CD4-positive, alpha-beta T cell (primary cell): ENCODE measurements at regions not wholly inside any gene's neighbourhood (a gene's known extent, or its start where the extent isn't known, plus 50 kb on each side); places are given as distances from the start of the nearest gene placed in this dataset.
"Not testable (repeated sequence)": the region's sequence is repeated elsewhere in the genome, so short reads cannot be mapped to it uniquely, and the experiment has no call there.

Experiments used
- ATAC-seq: fragments of 200-7000 bp; cut with Tn5 transposase; one replicate; pipeline ENCODE4 v1.10.0; 2022; ENCODE audit warnings: mild to moderate bottlenecking; ENCODE audit not compliant: poor library complexity
- CTCF ChIA-PET: fragments of 350-600 bp; sonication (Branson Sonifier 250); formaldehyde crosslinking; loops from one replicate; lab custom pipeline; 2021; ENCODE audit warnings: antibody characterized with exemption, inconsistent platforms; lab: Charles Lee
- POLR2A ChIA-PET: fragments of 350-600 bp; sonication (Branson Sonifier 250); formaldehyde crosslinking; loops from one replicate; lab custom pipeline; 2021; ENCODE audit warnings: antibody characterized with exemption, inconsistent platforms; lab: Charles Lee
- DNase-seq, 14 experiments: peaks; one replicate each; pipeline ENCODE4 v3.0.0-alpha.2; 2013 to 2020; ENCODE audit warnings: mixed read lengths in 2 of 14
- H3K27ac ChIP-seq, 2 donors: one replicate each; pipeline versions ENCODE4 v1.5.1 to v1.7.0; 2013; ENCODE audit warnings: low read length in 2 of 2, low read depth in 1 of 2, mild to moderate bottlenecking in 1 of 2
- H3K27me3 ChIP-seq, 2 experiments: 1 replicate in 1 of 2; 2 replicates in 1 of 2; pipeline versions ENCODE4 v1.6.1 to v1.7.0; 2013; ENCODE audit warnings: low read length in 2 of 2, control low read depth in 1 of 2, mild to moderate bottlenecking in 1 of 2, moderate library complexity in 1 of 2; ENCODE audit not compliant: insufficient read depth in 2 of 2, control insufficient read depth in 1 of 2
- H3K36me3 ChIP-seq: one replicate; pipeline ENCODE4 v1.6.1; 2013; ENCODE audit warnings: low read length, control low read depth; ENCODE audit not compliant: insufficient read depth
- H3K4me1 ChIP-seq: one replicate; pipeline ENCODE4 v1.6.1; 2013; ENCODE audit warnings: low read length, control low read depth; ENCODE audit not compliant: insufficient read depth
- H3K4me3 ChIP-seq: one replicate; pipeline ENCODE4 v1.5.1; 2013; ENCODE audit warnings: mild to moderate bottlenecking, low read length, moderate library complexity
- H3K9me3 ChIP-seq, 2 experiments: 1 replicate in 1 of 2; 2 replicates in 1 of 2; pipeline versions ENCODE4 v1.6.1 to v1.7.0; 2013; ENCODE audit warnings: low read length in 2 of 2, mild to moderate bottlenecking in 2 of 2, control low read depth in 1 of 2, moderate library complexity in 1 of 2; ENCODE audit not compliant: control insufficient read depth in 1 of 2, insufficient read depth in 1 of 2
- H3K27ac Mint-ChIP-seq: one replicate; pipeline ENCODE4 v1.8.0; 2020; ENCODE audit warnings: mixed read lengths
- H3K27me3 Mint-ChIP-seq: one replicate; pipeline ENCODE4 v1.8.0; 2021; ENCODE audit warnings: mixed read lengths
- H3K36me3 Mint-ChIP-seq: one replicate; pipeline ENCODE4 v1.8.0; 2021; ENCODE audit warnings: low read depth, mixed read lengths
- H3K4me1 Mint-ChIP-seq: one replicate; pipeline ENCODE4 v1.8.0; 2021; ENCODE audit warnings: low read depth, mixed read lengths
- H3K4me3 Mint-ChIP-seq: one replicate; pipeline ENCODE4 v1.8.0; 2020; ENCODE audit warnings: mild to moderate bottlenecking, mixed read lengths
- H3K9me3 Mint-ChIP-seq: one replicate; pipeline ENCODE4 v1.8.0; 2020; ENCODE audit warnings: mixed read lengths
- intact Hi-C, 2 experiments: fragments of 100-400 bp; cut with DNase I in 1 of 2; cut with micrococcal nuclease in 1 of 2; formaldehyde crosslinking; loops; one replicate each; pipeline versions ENCODE4 v1.15.1 to v1.9.0; 2023 to 2025; cut with DNase I, micrococcal nuclease
- TF ChIP-seq, protein P1 (sequence below): fragments of 200-600 bp; IDR thresholded peaks from one replicate; pipeline ENCODE4 v1.8.0; 2022; ENCODE audit warnings: antibody characterized with exemption, mild to moderate bottlenecking

DNA sequence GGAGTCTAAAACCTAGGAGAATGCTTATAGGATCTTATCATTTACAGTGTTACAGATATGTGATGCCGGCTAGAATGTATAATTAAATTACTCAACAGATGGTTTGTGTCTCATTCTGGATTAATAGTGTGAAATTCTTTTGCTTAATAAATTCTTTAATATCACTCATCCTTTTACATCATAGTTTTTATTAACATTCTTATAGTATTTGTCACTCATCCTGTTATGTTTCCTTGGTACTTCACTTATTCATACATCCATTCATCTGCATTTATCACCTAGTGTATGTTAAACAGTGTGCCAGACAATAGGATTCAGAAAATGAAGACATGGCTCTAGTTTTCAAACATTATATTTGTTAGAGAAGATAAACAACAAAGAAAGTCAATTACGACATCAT lies 468.7 kb downstream of the FRK start:
- Mint-ChIP-seq H3K36me3 (no peaks in the 10 kb centered on the region), H3K9me3 (peaks cover 6% of the 10 kb centered on the region), H3K27me3 (no peaks in the 10 kb centered on the region), H3K27ac (no peak overlapping the region), H3K4me3 (no peak overlapping the region), H3K4me1 (no peaks in the 10 kb centered on the region)
- no peaks in the 10 kb centered on the region for H3K36me3 ChIP-seq
- TF ChIP-seq, protein P1, sequence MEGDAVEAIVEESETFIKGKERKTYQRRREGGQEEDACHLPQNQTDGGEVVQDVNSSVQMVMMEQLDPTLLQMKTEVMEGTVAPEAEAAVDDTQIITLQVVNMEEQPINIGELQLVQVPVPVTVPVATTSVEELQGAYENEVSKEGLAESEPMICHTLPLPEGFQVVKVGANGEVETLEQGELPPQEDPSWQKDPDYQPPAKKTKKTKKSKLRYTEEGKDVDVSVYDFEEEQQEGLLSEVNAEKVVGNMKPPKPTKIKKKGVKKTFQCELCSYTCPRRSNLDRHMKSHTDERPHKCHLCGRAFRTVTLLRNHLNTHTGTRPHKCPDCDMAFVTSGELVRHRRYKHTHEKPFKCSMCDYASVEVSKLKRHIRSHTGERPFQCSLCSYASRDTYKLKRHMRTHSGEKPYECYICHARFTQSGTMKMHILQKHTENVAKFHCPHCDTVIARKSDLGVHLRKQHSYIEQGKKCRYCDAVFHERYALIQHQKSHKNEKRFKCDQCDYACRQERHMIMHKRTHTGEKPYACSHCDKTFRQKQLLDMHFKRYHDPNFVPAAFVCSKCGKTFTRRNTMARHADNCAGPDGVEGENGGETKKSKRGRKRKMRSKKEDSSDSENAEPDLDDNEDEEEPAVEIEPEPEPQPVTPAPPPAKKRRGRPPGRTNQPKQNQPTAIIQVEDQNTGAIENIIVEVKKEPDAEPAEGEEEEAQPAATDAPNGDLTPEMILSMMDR: no peak
- ATAC-seq: no peak
- ChIA-PET CTCF (no interaction called here), POLR2A (no interaction called here)
- intact Hi-C loops: no loop called here
- H3K4me1 ChIP-seq: no peaks in the 10 kb centered on the region
- H3K4me3 ChIP-seq: no peak overlapping the region
- no peak for DNase-seq
- no peak overlapping the region for H3K27ac ChIP-seq
- peaks cover 0 to 5% of the 10 kb centered on the region in 2 experiments for H3K9me3 ChIP-seq
- H3K27me3 ChIP-seq: no peaks in the 10 kb centered on the region

DNA sequence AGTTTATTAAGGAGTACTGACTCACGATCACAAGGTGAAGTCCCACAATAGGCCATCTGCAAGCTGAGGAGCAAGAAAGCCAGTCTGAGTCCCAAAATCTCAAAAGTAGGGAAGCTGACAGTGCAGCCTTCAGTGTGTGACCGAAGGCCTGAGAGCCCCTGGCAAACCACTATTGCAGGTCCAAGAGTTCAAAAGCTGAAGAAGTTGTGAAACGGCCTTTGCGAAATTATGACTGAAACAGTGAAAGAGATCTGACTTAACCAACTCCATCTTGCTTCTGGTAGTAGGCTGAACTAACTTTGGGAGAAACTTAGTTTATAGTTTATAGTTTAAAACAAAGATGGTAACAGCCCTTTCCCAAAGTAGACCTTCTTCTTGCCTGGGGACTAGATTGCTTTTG lies 471.6 kb downstream of the FRK start:
- H3K9me3 Mint-ChIP-seq, H3K4me3 ChIP-seq, H3K9me3 ChIP-seq, H3K36me3 ChIP-seq, H3K4me1 ChIP-seq, H3K27me3 Mint-ChIP-seq, H3K36me3 Mint-ChIP-seq, H3K4me1 Mint-ChIP-seq, H3K27ac Mint-ChIP-seq, POLR2A ChIA-PET, DNase-seq, H3K4me3 Mint-ChIP-seq, ATAC-seq, H3K27me3 ChIP-seq, CTCF ChIA-PET, H3K27ac ChIP-seq, intact Hi-C loops: not testable (repeated sequence)

GRCh38 chr6:115583290-115583689 lies 477.4 kb downstream of the FRK start:
- TF ChIP-seq, protein P1: no peak
- Mint-ChIP-seq H3K4me3 (no peak overlapping the region), H3K36me3 (no peaks in the 10 kb centered on the region), H3K4me1 (no peaks in the 10 kb centered on the region), H3K9me3 (peaks cover 3% of the 10 kb centered on the region), H3K27ac (no peak overlapping the region), H3K27me3 (no peaks in the 10 kb centered on the region)
- ChIA-PET POLR2A (no interaction called here), CTCF (no interaction called here)
- no peaks in the 10 kb centered on the region for H3K36me3 ChIP-seq
- H3K4me3 ChIP-seq: no peak overlapping the region
- DNase-seq: no peak
- peaks cover 0 to 6% of the 10 kb centered on the region in 2 experiments for H3K9me3 ChIP-seq
- ATAC-seq: no peak
- no peaks in the 10 kb centered on the region for H3K27me3 ChIP-seq
- intact Hi-C loops: no loop called here
- H3K27ac ChIP-seq: no peak overlapping the region
- H3K4me1 ChIP-seq: no peaks in the 10 kb centered on the region

DNA sequence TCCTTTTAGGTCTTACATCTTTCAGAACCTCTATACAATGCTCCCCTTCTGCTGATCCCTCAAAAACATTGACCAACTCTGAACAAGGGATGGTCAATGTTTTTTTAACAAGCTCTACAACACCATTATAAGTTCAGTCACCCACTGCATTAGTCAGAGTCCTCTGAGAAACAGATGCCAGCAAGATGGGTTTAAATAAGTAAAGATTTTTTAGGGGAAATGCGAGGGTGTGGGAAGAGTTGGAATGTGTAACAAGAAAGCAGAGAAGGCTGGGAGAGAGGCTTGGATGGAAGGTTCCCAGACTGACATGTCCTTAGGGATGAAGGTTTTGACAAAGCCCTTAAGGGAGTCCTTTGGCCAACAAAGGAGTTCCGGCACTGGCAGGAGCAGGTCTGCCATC lies 478.3 kb downstream of the FRK start:
- CTCF ChIA-PET: no interaction called here
- no peak for ATAC-seq
- intact Hi-C loops: no loop called here

GRCh38 chr6:115579565-115579964 lies 481.1 kb downstream of the FRK start:
- CTCF ChIA-PET, H3K27ac ChIP-seq, H3K27me3 ChIP-seq, H3K4me3 Mint-ChIP-seq, H3K9me3 Mint-ChIP-seq, H3K36me3 Mint-ChIP-seq, POLR2A ChIA-PET, H3K27me3 Mint-ChIP-seq, ATAC-seq, DNase-seq, H3K4me1 ChIP-seq, H3K4me1 Mint-ChIP-seq, intact Hi-C loops, H3K4me3 ChIP-seq, H3K27ac Mint-ChIP-seq, H3K36me3 ChIP-seq, H3K9me3 ChIP-seq: not testable (repeated sequence)

More for the DNA sequence above, 478.3 kb downstream of the FRK start:
- TF ChIP-seq, protein P1: no peak
- POLR2A ChIA-PET: no interaction called here
- Histone ChIP-seq H3K9me3 (peaks cover 0 to 5% of the 10 kb centered on the region in 2 experiments), H3K27me3 (no peaks in the 10 kb centered on the region), H3K36me3 (no peaks in the 10 kb centered on the region), H3K4me3 (no peak overlapping the region), H3K27ac (no peak overlapping the region), H3K4me1 (no peaks in the 10 kb centered on the region)
- Mint-ChIP-seq H3K4me3 (no peak overlapping the region), H3K4me1 (no peaks in the 10 kb centered on the region), H3K27me3 (no peaks in the 10 kb centered on the region), H3K9me3 (no peaks in the 10 kb centered on the region), H3K27ac (no peak overlapping the region), H3K36me3 (no peaks in the 10 kb centered on the region)
- no peak for DNase-seq
